ENCODE measurements at regions not wholly inside any gene's neighbourhood (a gene's known extent, or its start where the extent isn't known, plus 50 kb on each side); places are given as distances from the start of the nearest gene placed in this dataset.
"Not testable (repeated sequence)": the region's sequence is repeated elsewhere in the genome, so short reads cannot be mapped to it uniquely, and the experiment has no call there.

DNA sequence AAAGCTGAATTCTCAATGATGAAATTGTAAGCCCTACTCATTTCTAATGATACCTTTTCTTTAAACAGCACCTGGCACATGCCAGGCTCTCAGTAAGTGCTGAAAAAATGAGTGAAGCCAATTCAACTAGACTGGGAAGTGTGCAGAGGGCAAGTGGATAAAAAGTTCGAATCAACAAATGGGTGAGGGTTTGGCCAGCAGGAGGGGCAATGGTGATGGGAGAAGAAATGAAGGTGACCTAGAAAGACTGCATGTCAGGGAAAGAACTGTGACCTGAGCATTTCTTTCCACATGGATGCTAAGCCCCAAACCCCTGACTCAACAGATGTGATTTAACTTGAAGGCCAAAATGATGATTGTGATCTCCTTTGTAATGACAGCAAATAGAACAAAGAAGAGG, 54.6 kb downstream of the DKK1 start:
- Histone ChIP-seq H3K27ac (ENCODE audit: low read depth) (no peak overlapping the region), H3K4me3 (ENCODE audit: low read depth, low read length) (no peak overlapping the region), H3K36me3 (ENCODE audit: insufficient read depth) (no peaks in the 10 kb centered on the region), H3K4me1 (ENCODE audit: insufficient read depth) (no peaks in the 10 kb centered on the region)
- WGBS = 74% methylated on average over 1 of the region's 1 CpG
- DNase-seq (ENCODE audit: extremely low spot score) = no peak

DNA sequence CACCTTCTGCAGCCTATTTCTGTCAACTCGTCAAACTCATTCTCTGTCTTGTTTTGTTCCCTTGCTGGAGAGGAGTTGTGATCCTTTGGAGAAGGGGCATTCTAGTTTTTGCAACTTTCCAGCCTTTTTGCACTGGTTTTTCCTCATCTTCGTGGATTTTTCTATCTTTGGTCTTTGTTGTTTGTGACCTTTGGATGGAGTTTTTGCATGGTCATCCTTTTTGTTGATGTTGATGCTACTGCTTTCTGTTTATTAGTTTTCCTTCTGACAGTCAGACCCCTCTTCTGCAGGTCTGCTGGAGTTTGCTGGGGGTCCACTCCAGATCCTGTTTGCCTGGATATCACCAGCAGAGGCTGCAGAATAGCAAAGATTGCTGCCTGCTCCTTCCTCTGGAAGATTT, 60.1 kb downstream of the DKK1 start:
- not testable (repeated sequence) for H3K27ac ChIP-seq (ENCODE audit: low read depth); H3K36me3 ChIP-seq (ENCODE audit: insufficient read depth); H3K4me1 ChIP-seq (ENCODE audit: insufficient read depth); H3K4me3 ChIP-seq (ENCODE audit: low read depth, low read length); DNase-seq (ENCODE audit: extremely low spot score)
- 76% methylated on average over 2 of the region's 2 CpGs for whole genome bisulfite sequencing

DNA sequence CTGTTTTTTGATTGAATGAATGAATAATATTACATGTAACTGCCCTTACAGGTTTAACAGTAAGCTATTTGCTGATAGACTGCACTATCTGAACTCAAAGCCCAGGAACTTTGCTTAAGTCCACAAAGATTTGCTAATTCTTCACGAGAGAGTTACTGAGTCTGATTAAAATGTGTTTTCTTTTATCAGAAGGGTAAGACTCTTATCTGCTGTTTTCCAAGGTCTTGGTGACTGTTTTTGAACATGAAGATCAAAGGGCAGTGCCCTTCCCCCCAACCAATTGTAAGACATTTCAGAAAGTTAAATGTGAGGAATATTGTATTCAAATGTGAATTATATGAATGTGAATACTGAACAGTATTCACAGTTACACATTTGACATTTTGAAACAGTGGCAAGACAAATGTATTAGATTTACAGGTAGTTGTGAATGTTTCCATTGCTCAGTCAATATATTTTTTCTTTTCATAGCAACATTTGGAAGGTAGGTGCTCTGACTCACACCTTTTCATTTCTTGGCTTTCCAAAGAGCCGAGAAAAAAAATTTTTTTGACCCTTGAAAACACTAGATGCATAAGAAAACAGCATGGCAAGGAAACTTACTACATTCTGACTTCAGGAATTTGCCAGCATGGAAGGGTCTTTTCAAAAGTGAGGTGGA, 62.7 kb downstream of the DKK1 start:
- Histone ChIP-seq H3K36me3 (ENCODE audit: insufficient read depth) (no peaks in the 10 kb centered on the region), H3K4me3 (ENCODE audit: low read depth, low read length) (no peak overlapping the region), H3K27ac (ENCODE audit: low read depth) (no peak overlapping the region), H3K4me1 (ENCODE audit: insufficient read depth) (no peaks in the 10 kb centered on the region)
- WGBS = 49% methylated on average over 2 of the region's 2 CpGs
- no peak for DNase-seq (ENCODE audit: extremely low spot score)

DNA sequence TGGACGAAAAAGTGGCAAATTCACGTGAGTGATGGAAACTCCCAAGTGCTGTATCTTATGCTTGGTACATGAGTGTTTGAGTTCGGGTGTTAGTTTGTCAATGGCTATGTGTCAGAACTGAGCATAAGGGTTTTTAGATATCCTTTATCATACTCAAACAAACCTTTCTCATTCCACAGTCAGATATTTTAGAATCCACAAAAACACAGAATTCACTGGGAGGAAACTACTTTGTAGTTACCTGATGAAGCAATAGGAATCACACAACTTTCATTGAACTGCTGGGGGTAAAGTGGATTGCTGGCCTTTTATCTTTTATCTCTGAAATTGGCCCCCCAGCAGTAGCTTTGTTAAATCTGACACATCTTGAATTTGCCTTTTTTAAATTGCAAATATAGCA, 64.0 kb downstream of the DKK1 start:
- WGBS = 56% methylated on average over 3 of the region's 3 CpGs
- H3K27ac ChIP-seq (ENCODE audit: low read depth) = no peak overlapping the region
- no peak for DNase-seq (ENCODE audit: extremely low spot score)
- no peak overlapping the region for H3K4me3 ChIP-seq (ENCODE audit: low read depth, low read length)
- no peaks in the 10 kb centered on the region for H3K36me3 ChIP-seq (ENCODE audit: insufficient read depth)
- no peaks in the 10 kb centered on the region for H3K4me1 ChIP-seq (ENCODE audit: insufficient read depth)

DNA sequence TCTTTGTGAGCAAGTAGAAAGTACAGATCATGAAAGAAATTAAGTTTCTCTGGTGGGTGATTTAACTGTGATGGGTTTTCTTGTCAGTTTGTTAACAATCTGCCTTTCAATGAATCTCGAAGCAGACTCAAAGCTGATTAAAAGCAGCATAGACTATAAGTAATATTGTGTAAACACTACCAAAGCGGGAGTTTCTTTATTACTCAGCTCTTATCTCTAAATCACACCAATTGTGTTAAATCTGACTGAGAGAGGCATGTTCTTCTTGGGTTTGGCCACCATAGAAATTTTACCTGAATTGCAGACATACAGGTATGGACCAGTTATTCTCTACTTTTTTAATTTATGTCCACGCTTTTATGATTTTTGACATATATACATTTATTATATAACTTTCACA, 65.2 kb downstream of the DKK1 start:
- no peaks in the 10 kb centered on the region for H3K36me3 ChIP-seq (ENCODE audit: insufficient read depth)
- H3K4me3 ChIP-seq (ENCODE audit: low read depth, low read length) = no peak overlapping the region
- no peaks in the 10 kb centered on the region for H3K4me1 ChIP-seq (ENCODE audit: insufficient read depth)
- no peak for DNase-seq (ENCODE audit: extremely low spot score)
- no peak overlapping the region for H3K27ac ChIP-seq (ENCODE audit: low read depth)
- 53% methylated on average over 3 of the region's 3 CpGs for WGBS

DNA sequence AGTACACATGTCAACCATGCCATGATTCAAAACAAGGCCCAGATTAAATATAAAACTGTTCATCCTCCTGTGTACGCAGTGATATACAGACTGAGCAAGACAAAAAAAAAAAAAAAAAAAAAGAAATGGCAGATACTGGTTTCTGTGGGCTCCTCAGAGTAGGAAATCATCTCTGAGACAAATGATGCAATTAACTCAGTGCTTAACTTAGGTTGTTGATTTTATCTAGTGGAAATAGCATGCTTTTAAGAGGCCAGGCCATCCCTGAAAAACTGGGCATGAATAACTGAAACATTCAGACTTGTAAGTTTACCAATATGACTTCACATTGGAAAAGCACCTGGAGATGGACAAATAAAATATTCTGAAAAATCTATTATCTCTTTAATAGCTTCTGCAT, 69.0 kb downstream of the DKK1 start:
- H3K4me3 ChIP-seq (ENCODE audit: low read depth, low read length) = no peak overlapping the region
- no peak for DNase-seq (ENCODE audit: extremely low spot score)
- H3K36me3 ChIP-seq (ENCODE audit: insufficient read depth) = no peaks in the 10 kb centered on the region
- H3K4me1 ChIP-seq (ENCODE audit: insufficient read depth) = no peaks in the 10 kb centered on the region
- 72% methylated on average over 1 of the region's 1 CpG for WGBS
- no peak overlapping the region for H3K27ac ChIP-seq (ENCODE audit: low read depth)

DNA sequence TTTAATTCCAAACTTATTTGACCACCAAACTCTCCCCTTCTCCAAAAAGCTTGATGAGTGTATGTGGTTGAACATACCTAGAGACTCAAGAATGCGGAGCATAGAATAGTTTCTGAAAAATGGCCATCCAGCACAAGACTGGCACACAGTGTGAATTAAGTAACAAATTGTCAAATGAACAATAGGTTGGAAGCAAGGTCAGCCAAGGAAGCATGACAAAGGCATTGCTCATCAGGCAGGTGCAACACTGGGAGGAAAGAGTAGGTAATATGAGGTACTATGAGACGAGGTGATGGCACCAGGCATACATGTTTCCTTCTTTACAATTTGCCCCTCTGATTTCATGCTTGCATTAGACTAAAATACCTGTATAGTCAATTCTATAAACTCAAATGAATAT, 73.7 kb downstream of the DKK1 start:
- no peaks in the 10 kb centered on the region for H3K36me3 ChIP-seq (ENCODE audit: insufficient read depth)
- no peak for DNase-seq (ENCODE audit: extremely low spot score)
- no peaks in the 10 kb centered on the region for H3K4me1 ChIP-seq (ENCODE audit: insufficient read depth)
- H3K27ac ChIP-seq (ENCODE audit: low read depth) = no peak overlapping the region
- H3K4me3 ChIP-seq (ENCODE audit: low read depth, low read length) = no peak overlapping the region
- WGBS = 49% methylated on average over 2 of the region's 2 CpGs

DNA sequence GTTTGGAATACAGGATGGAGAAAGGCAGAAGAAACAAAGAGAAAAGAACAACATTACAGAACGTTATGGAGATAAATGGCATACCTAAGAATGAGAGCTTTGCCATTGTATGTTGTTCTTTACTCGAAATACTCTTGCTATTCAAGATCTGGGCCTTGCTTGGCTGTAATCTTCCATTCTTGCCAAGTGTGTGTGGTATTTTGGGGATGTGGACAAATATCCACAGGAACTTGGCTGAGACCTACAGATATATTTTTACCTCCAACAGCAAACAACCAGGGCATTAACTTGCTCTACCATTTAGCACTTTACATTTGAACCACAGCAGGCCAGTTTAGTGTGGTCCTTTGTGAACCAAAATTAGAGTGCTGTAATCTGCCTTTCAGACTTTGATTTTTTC, 76.3 kb downstream of the DKK1 start:
- 59% methylated on average over 2 of the region's 2 CpGs for WGBS
- DNase-seq (ENCODE audit: extremely low spot score) = no peak
- H3K4me3 ChIP-seq (ENCODE audit: low read depth, low read length) = no peak overlapping the region
- H3K4me1 ChIP-seq (ENCODE audit: insufficient read depth) = no peaks in the 10 kb centered on the region
- no peak overlapping the region for H3K27ac ChIP-seq (ENCODE audit: low read depth)
- no peaks in the 10 kb centered on the region for H3K36me3 ChIP-seq (ENCODE audit: insufficient read depth)

DNA sequence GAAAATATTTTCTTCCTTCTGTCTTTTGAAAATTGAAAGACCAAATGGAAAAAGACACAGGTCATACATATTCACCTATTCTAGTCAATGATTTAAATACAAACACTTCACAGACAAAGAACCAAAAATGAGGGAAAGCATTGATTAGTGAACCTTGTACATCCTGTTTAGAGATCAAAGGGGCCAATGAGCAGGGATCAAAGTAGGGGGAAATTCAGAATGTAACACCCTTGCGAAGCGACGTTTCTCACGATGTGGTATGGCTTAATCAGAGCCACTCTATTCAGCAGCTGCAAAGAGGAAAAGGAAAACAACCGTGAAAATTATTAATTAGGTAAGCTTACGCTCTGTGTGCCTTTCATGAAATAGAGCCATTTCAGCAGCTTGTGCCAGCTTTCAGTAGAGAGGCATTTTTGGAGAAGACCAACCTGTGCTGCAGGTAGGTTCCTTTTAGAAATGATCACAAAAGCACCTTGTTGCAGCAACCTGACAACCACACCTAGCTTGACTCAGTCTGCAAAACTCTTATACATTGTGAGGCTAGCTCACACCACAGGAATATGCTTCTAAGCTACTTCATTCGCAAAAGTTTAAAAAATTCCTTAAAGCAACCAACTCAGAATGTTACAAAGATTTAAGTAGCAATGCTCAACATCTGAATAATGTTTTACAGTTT, 78.0 kb downstream of the DKK1 start:
- Histone ChIP-seq H3K27ac (ENCODE audit: low read depth) (no peak overlapping the region), H3K4me3 (ENCODE audit: low read depth, low read length) (no peak overlapping the region), H3K4me1 (ENCODE audit: insufficient read depth) (no peaks in the 10 kb centered on the region), H3K36me3 (ENCODE audit: insufficient read depth) (no peaks in the 10 kb centered on the region)
- 70% methylated on average over 7 of the region's 7 CpGs for WGBS
- DNase-seq (ENCODE audit: extremely low spot score) = no peak

DNA sequence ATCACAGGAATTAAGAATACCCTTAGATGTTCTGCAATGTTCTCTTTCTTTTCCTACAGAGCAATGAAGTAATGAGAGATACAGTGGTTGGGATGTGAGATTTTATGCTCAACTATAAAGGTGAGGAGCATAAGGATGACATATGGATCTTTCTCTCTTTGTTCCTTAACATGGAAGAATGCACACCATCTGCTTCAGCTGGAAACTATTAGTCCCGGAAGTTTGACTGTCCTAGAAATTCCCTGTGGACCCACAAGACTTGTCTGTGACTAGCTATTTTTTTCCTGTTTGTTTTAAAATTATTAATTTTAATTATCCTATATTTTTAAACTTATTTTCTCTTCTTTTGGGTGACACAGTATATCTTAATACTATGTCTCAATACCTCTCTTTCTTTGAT, 80.2 kb downstream of the DKK1 start:
- no peak for DNase-seq (ENCODE audit: extremely low spot score)
- Histone ChIP-seq H3K4me1 (ENCODE audit: insufficient read depth) (no peaks in the 10 kb centered on the region), H3K36me3 (ENCODE audit: insufficient read depth) (no peaks in the 10 kb centered on the region), H3K27ac (ENCODE audit: low read depth) (no peak overlapping the region), H3K4me3 (ENCODE audit: low read depth, low read length) (no peak overlapping the region)
- WGBS = 77% methylated on average over 1 of the region's 1 CpG

DNA sequence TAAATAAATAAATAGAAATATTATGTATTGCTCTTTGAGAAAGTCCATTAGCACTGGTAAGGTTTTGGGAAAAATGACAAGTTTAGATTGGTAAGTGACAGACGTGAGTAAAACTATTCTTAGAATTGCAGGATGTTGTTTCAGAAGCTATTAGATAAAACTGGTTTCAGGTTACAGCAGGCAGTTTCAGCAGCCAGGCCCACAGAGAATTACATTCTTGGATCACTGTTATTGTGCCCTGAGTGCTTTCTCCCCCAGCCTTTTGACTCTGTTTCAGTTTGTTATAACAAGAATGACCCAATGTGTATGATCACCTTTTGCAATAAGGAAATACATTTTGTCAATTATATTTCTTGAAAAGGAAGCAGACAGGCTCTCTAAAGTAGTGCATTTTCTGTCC, 86.5 kb downstream of the DKK1 start:
- H3K27ac ChIP-seq (ENCODE audit: low read depth) = no peak overlapping the region
- DNase-seq (ENCODE audit: extremely low spot score) = no peak
- no peaks in the 10 kb centered on the region for H3K4me1 ChIP-seq (ENCODE audit: insufficient read depth)
- H3K4me3 ChIP-seq (ENCODE audit: low read depth, low read length) = no peak overlapping the region
- H3K36me3 ChIP-seq (ENCODE audit: insufficient read depth) = no peaks in the 10 kb centered on the region
- 30% methylated on average over 1 of the region's 1 CpG for WGBS

DNA sequence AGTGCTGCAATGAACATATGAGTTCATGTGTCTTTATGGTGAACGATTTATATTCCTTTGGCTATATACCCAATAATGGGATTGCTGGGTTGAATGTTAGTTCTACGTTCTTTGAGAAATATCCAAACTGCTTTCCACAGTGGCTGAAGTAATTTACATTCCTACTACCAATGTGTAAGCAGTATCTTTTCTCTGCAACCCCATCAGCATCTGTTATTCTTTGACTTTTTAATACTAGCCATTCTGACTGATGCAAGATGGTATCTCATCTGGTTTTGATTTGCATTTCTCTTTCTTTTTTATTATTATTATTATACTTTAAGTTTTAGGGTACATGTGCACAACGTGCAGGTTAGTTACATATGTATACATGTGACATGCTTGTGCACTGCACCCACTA, 89.7 kb downstream of the DKK1 start:
- not testable (repeated sequence) for DNase-seq (ENCODE audit: extremely low spot score); H3K4me3 ChIP-seq (ENCODE audit: low read depth, low read length); H3K27ac ChIP-seq (ENCODE audit: low read depth); H3K36me3 ChIP-seq (ENCODE audit: insufficient read depth); H3K4me1 ChIP-seq (ENCODE audit: insufficient read depth)
- WGBS = 86% methylated on average over 3 of the region's 3 CpGs

DNA sequence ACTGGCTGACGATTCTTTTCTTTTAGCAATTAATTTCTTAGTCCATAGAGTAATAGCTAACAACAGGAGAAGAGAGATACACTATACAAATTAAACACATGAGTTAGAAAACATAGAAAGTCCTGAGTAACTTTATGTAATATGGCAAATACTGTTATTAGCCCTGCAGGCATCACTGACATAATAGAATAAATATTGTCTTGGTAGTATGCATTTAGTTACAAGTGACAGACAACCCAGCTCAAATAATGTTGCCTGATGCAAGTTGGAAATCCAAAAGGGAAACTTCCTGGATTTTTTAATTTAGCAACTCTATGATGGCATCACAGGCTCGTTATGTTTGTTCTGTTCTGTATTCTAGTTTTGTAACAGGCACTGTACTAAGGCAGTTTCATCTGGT, 95.1 kb downstream of the DKK1 start:
- no peak for DNase-seq (ENCODE audit: extremely low spot score)
- WGBS = 68% methylated on average over 2 of the region's 2 CpGs
- Histone ChIP-seq H3K36me3 (ENCODE audit: insufficient read depth) (no peaks in the 10 kb centered on the region), H3K4me1 (ENCODE audit: insufficient read depth) (no peaks in the 10 kb centered on the region), H3K4me3 (ENCODE audit: low read depth, low read length) (no peak overlapping the region), H3K27ac (ENCODE audit: low read depth) (no peak overlapping the region)

DNA sequence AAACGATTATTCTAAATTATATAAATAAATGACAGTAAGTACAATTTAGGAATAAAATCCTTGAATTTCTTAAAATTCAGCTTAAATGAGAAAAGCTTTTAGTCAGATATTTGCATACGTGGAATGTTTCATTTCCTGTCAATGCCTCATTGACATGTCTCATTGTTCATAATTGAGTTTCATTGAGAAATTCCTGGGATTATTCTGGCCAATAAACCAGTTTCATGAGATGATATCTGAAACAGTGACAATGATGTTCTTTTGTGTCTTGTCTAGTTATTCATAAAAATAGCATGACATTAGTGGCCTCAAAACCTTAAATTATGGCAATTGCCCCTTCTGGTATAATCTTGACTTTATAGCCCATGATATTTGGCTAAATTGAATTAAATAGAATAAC, 95.8 kb downstream of the DKK1 start:
- no peak overlapping the region for H3K4me3 ChIP-seq (ENCODE audit: low read depth, low read length)
- H3K36me3 ChIP-seq (ENCODE audit: insufficient read depth) = no peaks in the 10 kb centered on the region
- DNase-seq (ENCODE audit: extremely low spot score) = no peak
- H3K4me1 ChIP-seq (ENCODE audit: insufficient read depth) = no peaks in the 10 kb centered on the region
- H3K27ac ChIP-seq (ENCODE audit: low read depth) = no peak overlapping the region
- WGBS = 78% methylated on average over 2 of the region's 2 CpGs

DNA sequence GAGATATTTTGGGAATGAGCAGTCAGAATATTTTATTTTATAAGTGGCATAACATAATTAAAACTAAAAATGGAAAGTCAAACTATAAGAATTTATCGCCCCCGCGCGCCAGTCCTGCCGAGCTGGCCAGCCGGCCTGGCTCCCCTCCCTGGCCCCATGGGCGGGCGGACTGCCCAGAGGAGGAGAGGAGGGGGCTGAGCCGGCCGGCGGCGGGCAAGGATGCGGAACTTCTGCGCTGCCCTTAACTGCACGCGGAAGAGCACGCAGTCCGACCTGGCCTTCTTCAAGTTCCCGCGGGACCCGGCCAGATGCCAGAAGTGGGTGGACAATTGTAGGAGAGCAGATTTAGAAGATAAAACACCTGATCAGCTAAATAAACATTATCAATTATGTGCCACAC, 96.8 kb downstream of the DKK1 start:
- H3K4me1 ChIP-seq (ENCODE audit: insufficient read depth) = no peaks in the 10 kb centered on the region
- WGBS = 79% methylated on average over 21 of the region's 21 CpGs
- H3K4me3 ChIP-seq (ENCODE audit: low read depth, low read length) = no peak overlapping the region
- no peaks in the 10 kb centered on the region for H3K36me3 ChIP-seq (ENCODE audit: insufficient read depth)
- DNase-seq (ENCODE audit: extremely low spot score) = no peak
- no peak overlapping the region for H3K27ac ChIP-seq (ENCODE audit: low read depth)

All from urinary bladder (tissue), 3 donors.